Prostate gland (tissue), 2 donors: ENCODE measurements at regions not wholly inside any gene's neighbourhood (a gene's known extent, or its start where the extent isn't known, plus 50 kb on each side); places are given as distances from the start of the nearest gene placed in this dataset.

Experiments used
- POLR2A ChIP-seq: fragments of 450-650 bp; IDR thresholded peaks from one replicate; pipeline ENCODE4 v1.6.1; 2016; ENCODE audit warnings: antibody characterized with exemption, mild to moderate bottlenecking
- POLR2AphosphoS5 ChIP-seq: sonication (generic); formaldehyde crosslinking; IDR thresholded peaks from one replicate; pipeline ENCODE4 v1.6.1; 2017; ENCODE audit warnings: antibody characterized with exemption
- TF ChIP-seq, protein P1 (sequence below), 4 experiments: fragments of 200-600 bp in 2 of 4; fragments of 450-650 bp in 2 of 4; sonication (generic) in 2 of 4; IDR thresholded peaks; 1 replicate in 3 of 4; 2 replicates in 1 of 4; pipeline ENCODE4 v1.5.1; 2016 to 2019; ENCODE audit warnings: antibody characterized with exemption in 4 of 4, mild to moderate bottlenecking in 2 of 4, moderate library complexity in 2 of 4

DNA sequence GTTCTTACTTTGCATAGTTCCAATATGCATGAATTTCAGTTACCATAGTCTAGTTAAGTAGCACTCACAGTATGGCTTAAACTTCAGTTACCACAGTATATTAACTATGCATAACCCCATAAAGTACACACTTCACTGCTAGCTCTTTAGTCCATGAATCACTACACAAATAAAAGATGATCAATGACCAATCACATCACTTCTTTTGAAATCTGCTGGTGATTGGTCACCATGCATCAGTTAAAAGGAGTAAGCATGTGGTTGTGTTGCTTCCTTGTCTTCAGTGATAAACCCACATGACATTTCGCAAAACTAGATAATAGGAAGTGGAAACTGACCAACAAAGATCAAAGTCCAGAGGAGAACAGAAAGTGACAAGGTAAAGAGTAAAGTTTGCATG lies 79.0 kb downstream of the TAF11L14 start:
- no peak for TF ChIP-seq POLR2A
- TF ChIP-seq, protein P1, sequence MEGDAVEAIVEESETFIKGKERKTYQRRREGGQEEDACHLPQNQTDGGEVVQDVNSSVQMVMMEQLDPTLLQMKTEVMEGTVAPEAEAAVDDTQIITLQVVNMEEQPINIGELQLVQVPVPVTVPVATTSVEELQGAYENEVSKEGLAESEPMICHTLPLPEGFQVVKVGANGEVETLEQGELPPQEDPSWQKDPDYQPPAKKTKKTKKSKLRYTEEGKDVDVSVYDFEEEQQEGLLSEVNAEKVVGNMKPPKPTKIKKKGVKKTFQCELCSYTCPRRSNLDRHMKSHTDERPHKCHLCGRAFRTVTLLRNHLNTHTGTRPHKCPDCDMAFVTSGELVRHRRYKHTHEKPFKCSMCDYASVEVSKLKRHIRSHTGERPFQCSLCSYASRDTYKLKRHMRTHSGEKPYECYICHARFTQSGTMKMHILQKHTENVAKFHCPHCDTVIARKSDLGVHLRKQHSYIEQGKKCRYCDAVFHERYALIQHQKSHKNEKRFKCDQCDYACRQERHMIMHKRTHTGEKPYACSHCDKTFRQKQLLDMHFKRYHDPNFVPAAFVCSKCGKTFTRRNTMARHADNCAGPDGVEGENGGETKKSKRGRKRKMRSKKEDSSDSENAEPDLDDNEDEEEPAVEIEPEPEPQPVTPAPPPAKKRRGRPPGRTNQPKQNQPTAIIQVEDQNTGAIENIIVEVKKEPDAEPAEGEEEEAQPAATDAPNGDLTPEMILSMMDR (IDR thresholded peaks at IDR 0.05) = no peak
- TF ChIP-seq POLR2AphosphoS5 = no peak
